ENCODE measurements at regions not wholly inside any gene's neighbourhood (a gene's known extent, or its start where the extent isn't known, plus 50 kb on each side); places are given as distances from the start of the nearest gene placed in this dataset.

DNA sequence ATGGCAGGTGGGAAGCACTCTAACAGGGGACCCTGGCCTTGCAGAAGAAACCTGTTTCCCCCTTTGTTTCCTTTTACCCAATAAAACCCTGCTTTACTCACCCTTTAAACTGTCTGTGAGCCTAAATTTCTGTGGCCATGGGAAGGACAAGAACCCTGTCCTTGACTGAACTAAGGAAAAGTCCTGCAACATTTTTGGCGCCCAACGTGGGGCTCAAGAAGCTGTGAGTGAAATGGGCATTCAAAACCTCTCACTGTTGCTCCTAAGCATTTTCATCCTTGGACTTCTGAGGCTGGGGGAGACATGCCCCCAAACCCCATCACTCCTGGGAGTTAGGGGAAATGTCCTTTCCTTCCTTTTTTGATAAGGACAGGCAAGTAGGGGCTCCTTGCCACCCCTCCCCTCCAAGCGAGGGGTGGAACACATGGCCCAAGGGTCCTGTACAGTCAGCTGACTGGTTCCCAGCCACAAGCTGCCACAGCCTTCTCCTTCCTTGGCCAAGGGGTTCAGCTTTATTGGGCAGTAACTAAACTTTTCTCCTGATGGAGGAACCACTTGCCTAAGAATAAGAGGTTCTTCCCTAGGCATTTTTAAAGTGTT lies 381.6 kb downstream of the KLF5 start:
- no peak for DNase-seq
- intact Hi-C loops (cut with micrococcal nuclease) = no loop called here
- no peaks in the 10 kb centered on the region for H3K36me3 ChIP-seq (replicated peaks in 1 of 2; ENCODE audit: control insufficient read depth in 1 of 2, insufficient read depth in 2 of 2, low read length in 2 of 2)

DNA sequence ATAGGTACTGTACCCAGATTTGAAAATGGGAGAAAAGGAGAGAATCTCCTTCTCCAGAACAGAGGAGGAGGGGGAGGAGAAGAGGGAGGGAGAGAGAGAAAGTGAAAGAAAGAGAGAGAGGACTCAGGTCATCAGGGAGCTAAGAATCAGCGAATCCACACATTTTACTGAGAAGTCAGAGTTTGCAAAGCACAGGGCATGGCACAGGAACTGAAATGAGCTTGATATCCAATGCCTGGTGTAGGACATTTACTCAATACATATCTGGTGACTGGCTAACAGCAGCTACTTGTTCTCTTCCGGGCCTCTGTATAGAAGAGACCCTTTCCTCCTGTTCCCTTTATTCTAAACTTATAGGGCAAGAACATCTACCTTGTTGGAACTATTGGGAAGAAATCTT lies 375.1 kb downstream of the KLF5 start:
- TF ChIP-seq, protein P1, sequence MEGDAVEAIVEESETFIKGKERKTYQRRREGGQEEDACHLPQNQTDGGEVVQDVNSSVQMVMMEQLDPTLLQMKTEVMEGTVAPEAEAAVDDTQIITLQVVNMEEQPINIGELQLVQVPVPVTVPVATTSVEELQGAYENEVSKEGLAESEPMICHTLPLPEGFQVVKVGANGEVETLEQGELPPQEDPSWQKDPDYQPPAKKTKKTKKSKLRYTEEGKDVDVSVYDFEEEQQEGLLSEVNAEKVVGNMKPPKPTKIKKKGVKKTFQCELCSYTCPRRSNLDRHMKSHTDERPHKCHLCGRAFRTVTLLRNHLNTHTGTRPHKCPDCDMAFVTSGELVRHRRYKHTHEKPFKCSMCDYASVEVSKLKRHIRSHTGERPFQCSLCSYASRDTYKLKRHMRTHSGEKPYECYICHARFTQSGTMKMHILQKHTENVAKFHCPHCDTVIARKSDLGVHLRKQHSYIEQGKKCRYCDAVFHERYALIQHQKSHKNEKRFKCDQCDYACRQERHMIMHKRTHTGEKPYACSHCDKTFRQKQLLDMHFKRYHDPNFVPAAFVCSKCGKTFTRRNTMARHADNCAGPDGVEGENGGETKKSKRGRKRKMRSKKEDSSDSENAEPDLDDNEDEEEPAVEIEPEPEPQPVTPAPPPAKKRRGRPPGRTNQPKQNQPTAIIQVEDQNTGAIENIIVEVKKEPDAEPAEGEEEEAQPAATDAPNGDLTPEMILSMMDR (IDR thresholded peaks at IDR 0.05) = no peak
- Histone ChIP-seq H2AFZ (ENCODE audit: insufficient read depth, low read depth, low read length, poor library complexity, severe bottlenecking) (no peak overlapping the region), H3K79me2 (ENCODE audit: insufficient read depth, low read length) (no peaks in the 10 kb centered on the region), H4K20me1 (ENCODE audit: insufficient read depth, low read length) (no peaks in the 10 kb centered on the region), H3K36me3 (replicated peaks in 1 of 2; ENCODE audit: control insufficient read depth in 1 of 2, insufficient read depth in 2 of 2, low read length in 2 of 2) (no peaks in the 10 kb centered on the region), H3K4me3 (replicated peaks in 1 of 3; ENCODE audit: low read depth in 2 of 3, low read length in 3 of 3) (no peak overlapping the region), H3K27me3 (ENCODE audit: control insufficient read depth in 2 of 2, insufficient read depth in 2 of 2, low read length in 2 of 2) (no peaks in the 10 kb centered on the region), H3K4me1 (ENCODE audit: control insufficient read depth in 1 of 2, insufficient read depth in 2 of 2, low read length in 2 of 2) (no peaks in the 10 kb centered on the region), H3K9ac (ENCODE audit: insufficient read depth, low read length, poor library complexity, severe bottlenecking) (no peak overlapping the region), H3K9me3 (replicated peaks in 1 of 2; ENCODE audit: control insufficient read depth in 1 of 2, insufficient read depth in 1 of 2, low read length in 2 of 2) (peaks cover 17 to 23% of the 10 kb centered on the region in 2 donors), H3K4me2 (replicated peaks; ENCODE audit: extremely low read depth, low read length, poor library complexity, severe bottlenecking) (no peak overlapping the region), H3K27ac (ENCODE audit: low read depth in 1 of 2, low read length in 2 of 2) (no peak overlapping the region)
- no peaks in the 10 kb centered on the region for H3K4me1 Mint-ChIP-seq
- H3K27ac Mint-ChIP-seq = no peak overlapping the region
- no peak overlapping the region for H3K4me3 Mint-ChIP-seq
- no peak for DNase-seq
- peaks cover 0 to 2% (median 0%) of the 10 kb centered on the region in 3 donors for H3K27me3 Mint-ChIP-seq (ENCODE audit: low read depth in 3 of 3)
- intact Hi-C loops (cut with micrococcal nuclease) = no loop called here
- H3K36me3 Mint-ChIP-seq = no peaks in the 10 kb centered on the region
- no CpG with 5 or more reads among the region's 2 CpGs for WGBS (ENCODE audit: insufficient coverage)
- peaks cover 12 to 40% (median 24%) of the 10 kb centered on the region in 7 donors for H3K9me3 Mint-ChIP-seq

More for the DNA sequence above, 381.6 kb downstream of the KLF5 start:
- Histone ChIP-seq H3K9me3 (replicated peaks in 1 of 2; ENCODE audit: control insufficient read depth in 1 of 2, insufficient read depth in 1 of 2, low read length in 2 of 2) (peaks cover 50 to 73% of the 10 kb centered on the region in 2 donors), H3K4me3 (replicated peaks in 1 of 3; ENCODE audit: low read depth in 2 of 3, low read length in 3 of 3) (peak overlapping the region in 1 of 3 experiments; percentile 3), H3K27me3 (ENCODE audit: control insufficient read depth in 2 of 2, insufficient read depth in 2 of 2, low read length in 2 of 2) (no peaks in the 10 kb centered on the region), H3K9ac (ENCODE audit: insufficient read depth, low read length, poor library complexity, severe bottlenecking) (no peak overlapping the region), H2AFZ (ENCODE audit: insufficient read depth, low read depth, low read length, poor library complexity, severe bottlenecking) (no peak overlapping the region), H3K4me2 (replicated peaks; ENCODE audit: extremely low read depth, low read length, poor library complexity, severe bottlenecking) (no peak overlapping the region), H4K20me1 (ENCODE audit: insufficient read depth, low read length) (no peaks in the 10 kb centered on the region), H3K27ac (ENCODE audit: low read depth in 1 of 2, low read length in 2 of 2) (no peak overlapping the region), H3K79me2 (ENCODE audit: insufficient read depth, low read length) (no peaks in the 10 kb centered on the region), H3K4me1 (ENCODE audit: control insufficient read depth in 1 of 2, insufficient read depth in 2 of 2, low read length in 2 of 2) (no peaks in the 10 kb centered on the region)
- no peak overlapping the region for H3K4me3 Mint-ChIP-seq
- H3K9me3 Mint-ChIP-seq = peaks cover 23 to 69% (median 57%) of the 10 kb centered on the region in 7 donors
- peaks cover 0 to 3% (median 0%) of the 10 kb centered on the region in 3 donors for H3K27me3 Mint-ChIP-seq (ENCODE audit: low read depth in 3 of 3)
- H3K36me3 Mint-ChIP-seq = no peaks in the 10 kb centered on the region
- WGBS (ENCODE audit: insufficient coverage) = 100% methylated on average over 1 of the region's 3 CpGs
- H3K4me1 Mint-ChIP-seq = no peaks in the 10 kb centered on the region
- H3K27ac Mint-ChIP-seq = no peak overlapping the region
- TF ChIP-seq, protein P1 (IDR thresholded peaks at IDR 0.05) = no peak

Data from CD14-positive monocyte (primary cell).